T-cell (primary cell): ENCODE measurements at regions not wholly inside any gene's neighbourhood (a gene's known extent, or its start where the extent isn't known, plus 50 kb on each side); places are given as distances from the start of the nearest gene placed in this dataset.

Source experiments
- ATAC-seq, 4 experiments: fragments of 200-7000 bp in 3 of 4; fragments of 150-1000 bp in 1 of 4; cut with Tn5 transposase; replicated peaks in 1 of 4; 1 replicate in 3 of 4; 2 replicates in 1 of 4; pipeline ENCODE4 v1.10.0; 2021; ENCODE audit warnings: moderate library complexity in 3 of 4, mild to moderate bottlenecking in 2 of 4, moderate number of reproducible peaks in 1 of 4
- CTCF ChIA-PET, 2 donors: fragments of 300-600 bp; sonication (Branson Sonifier 250); formaldehyde crosslinking; loops; one replicate each; lab custom pipeline; 2022; ENCODE audit warnings: antibody characterized with exemption in 2 of 2; lab: Charles Lee
- POLR2A ChIA-PET, 2 donors: fragments of 300-600 bp; sonication (Branson Sonifier 250); formaldehyde crosslinking; loops; one replicate each; lab custom pipeline; 2022; ENCODE audit warnings: antibody characterized with exemption in 2 of 2; lab: Charles Lee
- DNase-seq, 35 experiments: peaks; one replicate each; pipeline versions ENCODE4 v3.0.0 to v3.0.0-alpha.2; 2013 to 2023
- H3K27ac ChIP-seq: one replicate; pipeline ENCODE4 v1.5.1; 2013; ENCODE audit warnings: low read length
- H3K27me3 ChIP-seq, 2 experiments: replicated peaks in 1 of 2; 1 replicate in 1 of 2; 2 replicates in 1 of 2; pipeline versions ENCODE4 v1.6.1 to v1.7.0; 2013; ENCODE audit warnings: low read length in 1 of 2, mixed read lengths in 1 of 2; ENCODE audit not compliant: control insufficient read depth in 2 of 2, insufficient read depth in 2 of 2; ENCODE audit errors: extremely low read depth in 1 of 2
- H3K36me3 ChIP-seq, 2 donors: 1 replicate in 1 of 2; 2 replicates in 1 of 2; pipeline versions ENCODE4 v1.6.1 to v1.7.0; 2013; ENCODE audit warnings: low read length in 1 of 2; ENCODE audit not compliant: control insufficient read depth in 2 of 2, insufficient read depth in 1 of 2; ENCODE audit errors: extremely low read depth in 1 of 2
- H3K4me1 ChIP-seq, 2 experiments: 1 replicate in 1 of 2; 2 replicates in 1 of 2; pipeline versions ENCODE4 v1.6.1 to v1.7.0; 2013; ENCODE audit warnings: low read length in 2 of 2, mixed read lengths in 1 of 2; ENCODE audit not compliant: insufficient read depth in 2 of 2, control insufficient read depth in 1 of 2; ENCODE audit errors: extremely low read depth in 1 of 2
- H3K4me3 ChIP-seq, 2 donors: 1 replicate in 1 of 2; 2 replicates in 1 of 2; pipeline versions ENCODE4 v1.5.1 to v1.7.0; 2013; ENCODE audit warnings: mild to moderate bottlenecking in 2 of 2, low read length in 1 of 2, moderate library complexity in 1 of 2; ENCODE audit not compliant: control insufficient read depth in 1 of 2; ENCODE audit errors: extremely low read depth in 1 of 2
- H3K9me3 ChIP-seq: 2 replicates; pipeline ENCODE4 v1.7.0; 2013
- H3K27ac Mint-ChIP-seq, 2 donors: one replicate each; pipeline ENCODE4 v1.8.0; 2020 to 2021; ENCODE audit warnings: mild to moderate bottlenecking in 2 of 2, mixed read lengths in 2 of 2
- H3K27me3 Mint-ChIP-seq, 2 donors: one replicate each; pipeline ENCODE4 v1.8.0; 2021 to 2022; ENCODE audit warnings: mixed read lengths in 2 of 2
- H3K36me3 Mint-ChIP-seq: one replicate; pipeline ENCODE4 v1.8.0; 2021; ENCODE audit warnings: mixed read lengths
- H3K4me1 Mint-ChIP-seq, 3 donors: one replicate each; pipeline ENCODE4 v1.8.0; 2020 to 2022; ENCODE audit warnings: mixed read lengths in 3 of 3, mild to moderate bottlenecking in 1 of 3
- H3K4me3 Mint-ChIP-seq, 3 donors: one replicate each; pipeline ENCODE4 v1.8.0; 2020 to 2022; ENCODE audit warnings: mild to moderate bottlenecking in 3 of 3, mixed read lengths in 3 of 3, moderate library complexity in 3 of 3
- H3K9me3 Mint-ChIP-seq, 3 donors: one replicate each; pipeline ENCODE4 v1.8.0; 2020 to 2022; ENCODE audit warnings: mixed read lengths in 3 of 3
- WGBS: methylation state at CpG from one replicate; pipeline ENCODE4 v1.1.5; 2013; ENCODE audit warnings: missing lambda C conversion rate; ENCODE audit not compliant: insufficient coverage; 5-methylcytosine and 5-hydroxymethylcytosine counted together

GRCh38 chr20:39429726-39430125 lies 467.6 kb downstream of the DHX35 start:
- Histone ChIP-seq H3K36me3 (no peaks in the 10 kb centered on the region), H3K4me3 (no peak overlapping the region), H3K4me1 (no peaks in the 10 kb centered on the region), H3K27ac (no peak overlapping the region), H3K9me3 (no peaks in the 10 kb centered on the region), H3K27me3 (no peaks in the 10 kb centered on the region)
- ChIA-PET CTCF (no interaction called here), POLR2A (no interaction called here)
- Mint-ChIP-seq H3K4me1 (no peaks in the 10 kb centered on the region), H3K4me3 (no peak overlapping the region), H3K36me3 (no peaks in the 10 kb centered on the region), H3K27ac (no peak overlapping the region), H3K27me3 (no peaks in the 10 kb centered on the region), H3K9me3 (peaks cover 6 to 7% (median 7%) of the 10 kb centered on the region in 3 donors)
- DNase-seq, result no peak
- WGBS, result no CpG with 5 or more reads among the region's 1 CpG
- ATAC-seq, result no peak

DNA sequence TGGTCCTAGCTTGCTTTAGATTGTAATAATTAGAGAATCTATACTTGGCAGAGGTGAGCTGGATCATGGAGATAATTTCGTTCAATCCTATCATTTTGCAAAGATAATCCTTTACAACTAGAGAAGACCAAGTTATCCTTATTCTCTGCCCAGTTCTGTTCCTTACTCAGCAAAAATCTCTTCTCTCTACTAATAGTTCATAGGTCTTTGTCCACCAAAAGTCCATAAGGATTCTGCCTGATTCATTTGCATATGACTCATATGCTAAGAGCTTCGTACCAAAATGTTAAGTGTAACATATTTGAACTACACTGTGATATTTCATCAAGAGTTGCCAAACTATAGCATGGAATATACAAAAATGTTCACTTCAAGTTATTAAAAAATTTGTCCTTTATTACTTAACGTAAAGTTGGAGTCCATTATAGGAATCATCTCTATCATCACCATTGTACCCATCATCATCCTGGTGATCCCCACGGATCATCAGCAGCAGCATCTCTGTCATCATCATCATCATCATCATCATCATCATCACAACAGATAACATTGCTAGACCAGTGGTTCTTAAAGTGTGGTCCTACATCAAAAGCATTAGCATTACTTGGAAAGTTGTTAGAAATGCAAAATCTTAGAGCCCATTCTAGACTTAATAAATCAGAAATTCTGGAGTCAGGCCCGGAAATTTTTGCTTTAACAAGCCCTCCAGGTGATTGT lies 463.0 kb downstream of the DHX35 start:
- Histone ChIP-seq H3K4me3 (no peak overlapping the region), H3K27ac (no peak overlapping the region), H3K9me3 (no peaks in the 10 kb centered on the region), H3K36me3 (no peaks in the 10 kb centered on the region), H3K27me3 (no peaks in the 10 kb centered on the region), H3K4me1 (no peaks in the 10 kb centered on the region)
- ChIA-PET POLR2A (no interaction called here), CTCF (interaction anchor here in 1 of 2 donors (0.6 kb wide), 1 partner anchor 859 kb away, joined by 3 read pairs; no protein-coding TSS in a partner anchor)
- ATAC-seq, result no peak
- 91% methylated on average over 1 of the region's 5 CpGs for WGBS
- H3K36me3 Mint-ChIP-seq, result no peaks in the 10 kb centered on the region
- H3K27ac Mint-ChIP-seq, result no peak overlapping the region
- H3K9me3 Mint-ChIP-seq, result peaks cover 0 to 4% (median 3%) of the 10 kb centered on the region in 3 donors
- H3K4me1 Mint-ChIP-seq, result no peaks in the 10 kb centered on the region
- DNase-seq, result no peak
- no peak overlapping the region for H3K4me3 Mint-ChIP-seq
- no peaks in the 10 kb centered on the region for H3K27me3 Mint-ChIP-seq

GRCh38 chr20:39421571-39422105 lies 459.5 kb downstream of the DHX35 start:
- ATAC-seq, result no peak
- Histone ChIP-seq H3K27me3 (no peaks in the 10 kb centered on the region), H3K27ac (no peak overlapping the region), H3K4me3 (no peak overlapping the region), H3K36me3 (no peaks in the 10 kb centered on the region), H3K4me1 (no peaks in the 10 kb centered on the region), H3K9me3 (no peaks in the 10 kb centered on the region)
- WGBS, result no CpG with 5 or more reads among the region's 5 CpGs
- ChIA-PET CTCF (no interaction called here), POLR2A (no interaction called here)
- Mint-ChIP-seq H3K36me3 (no peaks in the 10 kb centered on the region), H3K27ac (no peak overlapping the region), H3K4me3 (no peak overlapping the region), H3K27me3 (no peaks in the 10 kb centered on the region), H3K9me3 (no peaks in the 10 kb centered on the region), H3K4me1 (no peaks in the 10 kb centered on the region)
- no peak for DNase-seq

GRCh38 chr20:39412091-39412490 lies 449.9 kb downstream of the DHX35 start:
- Histone ChIP-seq H3K36me3 (no peaks in the 10 kb centered on the region), H3K27me3 (peaks cover 0 to 2% of the 10 kb centered on the region in 2 experiments), H3K4me3 (no peak overlapping the region), H3K9me3 (no peaks in the 10 kb centered on the region), H3K4me1 (no peaks in the 10 kb centered on the region), H3K27ac (no peak overlapping the region)
- Mint-ChIP-seq H3K4me1 (no peaks in the 10 kb centered on the region), H3K4me3 (no peak overlapping the region), H3K36me3 (no peaks in the 10 kb centered on the region), H3K9me3 (no peaks in the 10 kb centered on the region), H3K27me3 (peaks cover 0 to 6% of the 10 kb centered on the region in 2 donors), H3K27ac (no peak overlapping the region)
- ChIA-PET CTCF (no interaction called here), POLR2A (no interaction called here)
- ATAC-seq (no peak), DNase-seq (no peak)

DNA sequence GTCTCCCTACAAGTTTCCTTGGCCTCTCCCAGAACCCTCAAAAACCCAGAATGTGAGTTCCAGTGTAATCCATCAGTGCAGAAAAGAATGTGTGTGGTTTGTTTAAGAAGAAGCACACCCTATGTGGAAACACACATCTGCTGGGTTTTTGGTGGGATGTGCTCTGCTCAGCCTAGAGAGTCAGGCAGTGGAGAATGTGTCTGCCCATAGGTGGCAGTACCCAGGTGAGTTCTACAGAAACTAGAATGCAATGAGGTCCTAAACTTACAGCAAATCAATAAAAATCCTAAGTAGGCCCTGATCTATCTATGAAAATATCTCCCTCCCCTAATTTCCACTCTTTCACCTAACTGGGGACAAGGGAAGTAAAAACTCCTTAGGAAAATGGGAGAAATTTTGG lies 437.3 kb downstream of the DHX35 start:
- Mint-ChIP-seq H3K4me1 (no peaks in the 10 kb centered on the region), H3K27me3 (peaks cover 3 to 4% of the 10 kb centered on the region in 2 donors), H3K4me3 (no peak overlapping the region), H3K27ac (no peak overlapping the region), H3K36me3 (no peaks in the 10 kb centered on the region), H3K9me3 (no peaks in the 10 kb centered on the region)
- Histone ChIP-seq H3K9me3 (no peaks in the 10 kb centered on the region), H3K27ac (no peak overlapping the region), H3K4me3 (no peak overlapping the region), H3K4me1 (no peaks in the 10 kb centered on the region), H3K27me3 (no peaks in the 10 kb centered on the region), H3K36me3 (no peaks in the 10 kb centered on the region)
- POLR2A ChIA-PET, result no interaction called here
- CTCF ChIA-PET, result no interaction called here
- DNase-seq (no peak), ATAC-seq (no peak)

DNA sequence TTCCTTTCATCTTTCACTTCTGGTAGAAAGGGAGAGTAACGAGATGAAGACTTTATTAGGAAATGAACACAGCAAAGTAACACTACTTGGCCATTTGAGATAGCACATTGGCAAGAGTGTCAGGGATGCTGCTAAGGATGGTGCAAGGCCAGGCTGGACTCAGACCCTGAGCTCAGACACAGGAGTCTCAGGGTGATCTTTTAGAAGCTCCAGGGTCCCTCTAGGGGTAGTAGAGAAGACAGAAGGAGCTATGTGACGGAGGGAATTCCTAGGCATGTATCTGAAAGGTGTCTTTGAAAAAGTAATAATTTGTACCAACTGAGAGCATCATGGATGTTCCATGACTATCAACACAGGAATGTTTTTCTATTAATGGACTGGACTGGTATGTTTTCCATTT lies 436.5 kb downstream of the DHX35 start:
- H3K4me1 ChIP-seq, result no peaks in the 10 kb centered on the region
- peaks cover 3 to 6% of the 10 kb centered on the region in 2 donors for H3K27me3 Mint-ChIP-seq
- H3K27me3 ChIP-seq, result no peaks in the 10 kb centered on the region
- H3K9me3 Mint-ChIP-seq, result no peaks in the 10 kb centered on the region
- POLR2A ChIA-PET, result no interaction called here
- no peak overlapping the region for H3K27ac Mint-ChIP-seq
- H3K4me3 ChIP-seq, result no peak overlapping the region
- ATAC-seq, result no peak
- H3K4me1 Mint-ChIP-seq, result no peaks in the 10 kb centered on the region
- no peaks in the 10 kb centered on the region for H3K9me3 ChIP-seq
- no peak for DNase-seq
- CTCF ChIA-PET, result no interaction called here
- H3K36me3 Mint-ChIP-seq, result no peaks in the 10 kb centered on the region
- H3K36me3 ChIP-seq, result no peaks in the 10 kb centered on the region
- WGBS, result no CpG with 5 or more reads among the region's 2 CpGs
- no peak overlapping the region for H3K27ac ChIP-seq
- no peak overlapping the region for H3K4me3 Mint-ChIP-seq
